Mesenchymal stem cell (in vitro differentiated cells and primary cell): ENCODE measurements at regions not wholly inside any gene's neighbourhood (a gene's known extent, or its start where the extent isn't known, plus 50 kb on each side); places are given as distances from the start of the nearest gene placed in this dataset.

Experiments
- DNase-seq: peaks from one replicate; pipeline ENCODE4 v3.0.0-alpha.2; 2013
- H2AFZ ChIP-seq: one replicate; pipeline ENCODE4 v1.6.1; 2013; ENCODE audit warnings: low read depth, mild to moderate bottlenecking, control low read depth, inconsistent platforms, low read length, moderate library complexity
- H2AK5ac ChIP-seq: 2 replicates; pipeline ENCODE4 v1.6.1; 2013; ENCODE audit warnings: low read length, moderate library complexity, mild to moderate bottlenecking, inconsistent platforms; ENCODE audit not compliant: severe bottlenecking
- H2BK120ac ChIP-seq: one replicate; pipeline ENCODE4 v1.6.1; 2013; ENCODE audit warnings: low read depth, mild to moderate bottlenecking, inconsistent platforms, low read length, moderate library complexity
- H2BK12ac ChIP-seq, 2 experiments: one replicate each; pipeline ENCODE4 v1.6.1; 2013; ENCODE audit warnings: inconsistent platforms in 2 of 2, low read length in 2 of 2, mild to moderate bottlenecking in 2 of 2, moderate library complexity in 2 of 2, control low read depth in 1 of 2
- H2BK15ac ChIP-seq: one replicate; pipeline ENCODE4 v1.6.1; 2013; ENCODE audit warnings: mild to moderate bottlenecking, low read depth, inconsistent platforms; ENCODE audit not compliant: poor library complexity, severe bottlenecking
- H2BK5ac ChIP-seq: 2 replicates; pipeline ENCODE4 v1.6.1; 2013; ENCODE audit warnings: low read depth, mild to moderate bottlenecking, low read length, control low read depth, inconsistent platforms; ENCODE audit not compliant: poor library complexity, severe bottlenecking
- H3K14ac ChIP-seq, 2 experiments: one replicate each; pipeline ENCODE4 v1.6.1; 2013; ENCODE audit warnings: inconsistent platforms in 2 of 2, low read length in 2 of 2, control low read depth in 1 of 2, mild to moderate bottlenecking in 1 of 2, moderate library complexity in 1 of 2
- H3K18ac ChIP-seq, 2 experiments: one replicate each; pipeline ENCODE4 v1.6.1; 2013; ENCODE audit warnings: inconsistent platforms in 2 of 2, low read length in 2 of 2, control low read depth in 1 of 2, low read depth in 1 of 2, mild to moderate bottlenecking in 1 of 2
- H3K23ac ChIP-seq, 2 experiments: one replicate each; pipeline ENCODE4 v1.6.1; 2013; ENCODE audit warnings: inconsistent platforms in 2 of 2, low read length in 2 of 2, mild to moderate bottlenecking in 2 of 2, moderate library complexity in 2 of 2, control low read depth in 1 of 2
- H3K27ac ChIP-seq: 2 replicates; pipeline ENCODE4 v1.5.1; 2013; ENCODE audit warnings: mild to moderate bottlenecking, moderate library complexity, low read length, control low read depth, inconsistent platforms; ENCODE audit not compliant: poor library complexity, severe bottlenecking
- H3K27me3 ChIP-seq, 2 experiments: 2 replicates each; pipeline versions ENCODE4 v1.6.1 to v1.7.0; 2013; ENCODE audit warnings: low read length in 2 of 2, mild to moderate bottlenecking in 2 of 2, moderate library complexity in 2 of 2, control low read depth in 1 of 2, inconsistent platforms in 1 of 2; ENCODE audit not compliant: control insufficient read depth in 1 of 2, insufficient read depth in 1 of 2
- H3K36me3 ChIP-seq, 2 experiments: 2 replicates each; pipeline versions ENCODE4 v1.6.1 to v1.7.0; 2013; ENCODE audit warnings: low read length in 2 of 2, control low read depth in 1 of 2, inconsistent platforms in 1 of 2, low read depth in 1 of 2, mild to moderate bottlenecking in 1 of 2; ENCODE audit not compliant: insufficient read depth in 2 of 2, control insufficient read depth in 1 of 2
- H3K4ac ChIP-seq, 2 experiments: one replicate each; pipeline ENCODE4 v1.6.1; 2013; ENCODE audit warnings: inconsistent platforms in 2 of 2, low read length in 2 of 2, mild to moderate bottlenecking in 2 of 2, moderate library complexity in 2 of 2, control low read depth in 1 of 2, low read depth in 1 of 2
- H3K4me1 ChIP-seq: 2 replicates; pipeline ENCODE4 v1.6.1; 2013; ENCODE audit warnings: low read depth, low read length, control low read depth; ENCODE audit not compliant: control insufficient read depth, insufficient read depth
- H3K4me2 ChIP-seq: 2 replicates; pipeline ENCODE4 v1.6.1; 2013; ENCODE audit warnings: low read length, mild to moderate bottlenecking, inconsistent platforms; ENCODE audit not compliant: poor library complexity, severe bottlenecking
- H3K4me3 ChIP-seq, 2 experiments: 2 replicates each; pipeline versions ENCODE4 v1.5.1 to v1.7.0; 2013; ENCODE audit warnings: low read length in 2 of 2, mild to moderate bottlenecking in 2 of 2, control low read depth in 1 of 2, low read depth in 1 of 2; ENCODE audit not compliant: insufficient read depth in 1 of 2
- H3K79me1 ChIP-seq: replicated peaks from 2 replicates; pipeline ENCODE4 v1.6.1; 2013; ENCODE audit warnings: mild to moderate bottlenecking, control low read depth, low read length, inconsistent platforms; ENCODE audit not compliant: poor library complexity, severe bottlenecking
- H3K9ac ChIP-seq: 2 replicates; pipeline ENCODE4 v1.7.0; 2013; ENCODE audit warnings: mild to moderate bottlenecking, low read length, moderate library complexity
- H3K9me3 ChIP-seq: 2 replicates; pipeline ENCODE4 v1.7.0; 2013; ENCODE audit warnings: mild to moderate bottlenecking, low read length; ENCODE audit not compliant: control insufficient read depth
- H4K8ac ChIP-seq: one replicate; pipeline ENCODE4 v1.6.1; 2013; ENCODE audit warnings: inconsistent platforms, mild to moderate bottlenecking, low read length, moderate library complexity
- H4K91ac ChIP-seq: one replicate; pipeline ENCODE4 v1.6.1; 2013; ENCODE audit warnings: mild to moderate bottlenecking, low read length, inconsistent platforms
- WGBS: methylation state at CpG from one replicate; pipeline ENCODE4 v1.1.7; 2013; ENCODE audit warnings: mixed read lengths; 5-methylcytosine and 5-hydroxymethylcytosine counted together

DNA sequence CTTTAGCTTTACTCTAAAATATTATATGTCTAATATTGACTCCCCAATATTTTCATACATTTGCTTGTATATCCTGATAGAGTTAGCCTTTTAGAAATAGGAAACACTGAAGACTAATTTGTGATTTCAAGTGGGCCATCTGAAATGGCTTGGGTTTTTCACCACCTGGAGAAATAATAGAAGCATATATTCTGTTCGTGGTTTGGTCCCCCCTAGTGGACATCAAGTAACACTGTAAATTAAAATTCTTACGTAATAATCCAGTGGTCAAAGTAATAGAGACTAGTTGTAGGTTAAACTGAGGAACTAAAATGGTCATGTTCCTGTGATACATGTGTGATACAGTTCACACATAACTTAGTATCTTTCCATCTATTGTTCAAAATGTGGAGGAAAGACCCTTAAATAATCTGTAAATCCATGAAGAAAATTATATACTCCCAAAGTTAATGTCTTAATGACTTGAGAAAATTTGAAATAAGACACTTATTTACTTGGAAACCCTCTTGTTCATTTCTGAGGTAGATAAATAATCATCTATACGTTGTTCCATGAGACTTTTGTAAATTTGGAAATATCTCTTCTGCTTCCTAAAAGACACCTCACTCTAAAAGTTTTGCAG lies 79.8 kb upstream of the SMARCAD1 start:
- no peak overlapping the region for H2BK5ac ChIP-seq
- no peak overlapping the region for H2BK12ac ChIP-seq
- H3K23ac ChIP-seq = no peak overlapping the region
- H3K36me3 ChIP-seq = no peaks in the 10 kb centered on the region
- H2BK120ac ChIP-seq = no peak overlapping the region
- no peaks in the 10 kb centered on the region for H3K9me3 ChIP-seq
- H3K4me3 ChIP-seq = no peak overlapping the region
- no peak overlapping the region for H3K18ac ChIP-seq
- H3K4ac ChIP-seq = no peak overlapping the region
- H3K14ac ChIP-seq = no peak overlapping the region
- H3K4me1 ChIP-seq = no peaks in the 10 kb centered on the region
- H3K9ac ChIP-seq = no peak overlapping the region
- H4K91ac ChIP-seq = no peak overlapping the region
- H3K27me3 ChIP-seq = no peaks in the 10 kb centered on the region
- no peak overlapping the region for H2AFZ ChIP-seq
- no peak overlapping the region for H2BK15ac ChIP-seq
- no peak overlapping the region for H3K4me2 ChIP-seq
- no peak overlapping the region for H2AK5ac ChIP-seq
- no peak overlapping the region for H3K27ac ChIP-seq
- H4K8ac ChIP-seq = no peak overlapping the region
- peak; percentile 40 for DNase-seq
- WGBS = no CpG with 5 or more reads among the region's 3 CpGs
- no peaks in the 10 kb centered on the region for H3K79me1 ChIP-seq

DNA sequence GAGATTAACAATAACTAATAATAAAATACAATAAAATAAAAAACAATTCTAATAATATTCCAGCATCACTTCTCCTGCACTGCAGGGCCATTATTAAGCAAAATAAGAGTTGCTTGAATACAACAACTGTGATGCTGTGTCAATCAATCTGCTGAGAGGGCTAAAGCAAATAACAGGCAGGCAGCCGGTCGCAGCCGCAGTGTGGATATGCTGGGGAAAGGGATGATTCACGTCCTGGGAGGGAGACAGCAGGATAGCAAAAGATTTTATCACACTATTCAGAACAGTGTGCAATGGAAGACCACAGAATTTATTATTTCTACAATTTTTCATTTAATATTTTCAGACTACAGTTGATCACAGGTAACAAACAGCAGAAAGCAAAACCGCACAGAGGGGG lies 76.5 kb upstream of the SMARCAD1 start:
- Histone ChIP-seq H2BK15ac (no peak overlapping the region), H3K9me3 (no peaks in the 10 kb centered on the region), H4K8ac (no peak overlapping the region), H2AFZ (no peak overlapping the region), H3K9ac (no peak overlapping the region), H3K4me2 (no peak overlapping the region), H3K23ac (no peak overlapping the region), H3K18ac (no peak overlapping the region), H2BK5ac (no peak overlapping the region), H4K91ac (no peak overlapping the region), H3K4me1 (no peaks in the 10 kb centered on the region), H3K79me1 (no peaks in the 10 kb centered on the region), H3K14ac (no peak overlapping the region), H3K4me3 (no peak overlapping the region), H3K27me3 (no peaks in the 10 kb centered on the region), H3K36me3 (no peaks in the 10 kb centered on the region), H2BK120ac (no peak overlapping the region), H2AK5ac (no peak overlapping the region), H3K27ac (no peak overlapping the region), H2BK12ac (no peak overlapping the region), H3K4ac (no peak overlapping the region)
- WGBS = 72% methylated on average over 5 of the region's 5 CpGs
- DNase-seq = no peak

DNA sequence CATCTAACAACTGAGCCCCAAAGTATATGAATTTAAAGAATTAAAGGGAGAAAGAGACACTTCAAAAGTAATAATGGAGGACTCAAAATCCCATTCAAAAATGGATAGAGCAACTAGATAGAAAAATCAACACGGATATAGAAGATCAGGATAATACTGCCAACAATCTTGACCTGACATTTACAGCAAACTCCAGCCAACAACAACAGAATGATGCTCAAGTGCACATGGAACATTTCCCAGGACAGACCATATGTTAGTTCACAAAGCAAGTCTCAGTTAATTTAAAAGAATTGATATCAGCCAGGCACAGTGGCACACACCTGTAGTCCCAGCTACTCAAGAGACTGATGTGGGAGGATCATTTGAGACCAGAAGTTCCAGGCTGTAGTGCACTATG lies 72.0 kb upstream of the SMARCAD1 start:
- H3K4me3 ChIP-seq = no peak overlapping the region
- no peak overlapping the region for H2BK120ac ChIP-seq
- no peak overlapping the region for H2BK15ac ChIP-seq
- H3K23ac ChIP-seq = no peak overlapping the region
- H3K9ac ChIP-seq = no peak overlapping the region
- no peak overlapping the region for H2BK12ac ChIP-seq
- DNase-seq = no peak
- H3K4me1 ChIP-seq = no peaks in the 10 kb centered on the region
- H3K9me3 ChIP-seq = no peaks in the 10 kb centered on the region
- H3K4me2 ChIP-seq = no peak overlapping the region
- peaks cover 0 to 4% of the 10 kb centered on the region in 2 experiments for H3K27me3 ChIP-seq
- H4K91ac ChIP-seq = no peak overlapping the region
- no peak overlapping the region for H2AFZ ChIP-seq
- H4K8ac ChIP-seq = no peak overlapping the region
- no peak overlapping the region for H3K27ac ChIP-seq
- no peak overlapping the region for H2AK5ac ChIP-seq
- 54% methylated on average over 1 of the region's 1 CpG for WGBS
- no peak overlapping the region for H3K18ac ChIP-seq
- no peaks in the 10 kb centered on the region for H3K79me1 ChIP-seq
- H3K4ac ChIP-seq = no peak overlapping the region
- no peaks in the 10 kb centered on the region for H3K36me3 ChIP-seq
- H3K14ac ChIP-seq = no peak overlapping the region
- H2BK5ac ChIP-seq = no peak overlapping the region

DNA sequence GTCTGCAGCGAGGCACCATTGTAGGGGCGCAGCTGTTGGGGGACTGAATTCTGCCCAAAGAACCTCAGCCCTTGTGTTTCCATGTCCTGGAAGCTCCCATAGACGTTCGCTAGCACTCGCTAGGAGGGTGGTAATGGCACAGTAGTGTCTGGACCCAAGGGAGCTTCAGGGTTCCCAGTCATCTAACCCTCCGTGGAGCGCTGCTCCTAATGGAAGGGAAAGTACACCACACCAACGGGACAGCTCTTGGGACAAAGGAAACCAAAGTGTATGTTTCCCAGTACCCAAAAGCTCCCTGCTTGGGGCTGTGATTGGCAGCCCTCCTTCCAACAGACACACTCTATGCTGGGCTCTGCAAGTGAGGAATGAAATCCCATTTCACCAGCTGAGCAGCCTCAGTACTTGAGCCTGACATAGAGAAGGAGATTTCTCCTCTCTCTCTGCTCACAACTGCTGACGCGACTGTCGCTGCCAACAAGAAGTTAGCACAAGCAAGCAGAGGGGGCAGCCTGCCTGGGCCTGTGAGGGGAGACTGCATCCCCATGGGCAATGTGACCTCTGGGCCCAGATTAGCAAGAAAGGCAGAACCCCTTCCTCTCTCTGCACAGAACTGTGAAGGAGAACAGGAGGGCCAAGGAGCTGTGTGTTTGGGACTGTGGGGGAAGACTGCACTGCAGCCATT lies 67.6 kb upstream of the SMARCAD1 start:
- H2AFZ ChIP-seq = no peak overlapping the region
- no peaks in the 10 kb centered on the region for H3K9me3 ChIP-seq
- H3K4me2 ChIP-seq = no peak overlapping the region
- DNase-seq = no peak
- H3K4ac ChIP-seq = no peak overlapping the region
- no peak overlapping the region for H4K8ac ChIP-seq
- no peak overlapping the region for H2BK120ac ChIP-seq
- no peak overlapping the region for H3K27ac ChIP-seq
- H3K79me1 ChIP-seq = no peaks in the 10 kb centered on the region
- H3K23ac ChIP-seq = no peak overlapping the region
- H3K27me3 ChIP-seq = peaks cover 0 to 4% of the 10 kb centered on the region in 2 experiments
- H2AK5ac ChIP-seq = no peak overlapping the region
- H2BK15ac ChIP-seq = no peak overlapping the region
- no peaks in the 10 kb centered on the region for H3K36me3 ChIP-seq
- H4K91ac ChIP-seq = no peak overlapping the region
- H3K4me1 ChIP-seq = no peaks in the 10 kb centered on the region
- H2BK12ac ChIP-seq = no peak overlapping the region
- WGBS = 91% methylated on average over 11 of the region's 11 CpGs
- H3K9ac ChIP-seq = no peak overlapping the region
- no peak overlapping the region for H3K4me3 ChIP-seq
- H3K18ac ChIP-seq = no peak overlapping the region
- no peak overlapping the region for H3K14ac ChIP-seq
- H2BK5ac ChIP-seq = no peak overlapping the region
